Gastroesophageal sphincter (tissue), 4 donors: ENCODE measurements at regions not wholly inside any gene's neighbourhood (a gene's known extent, or its start where the extent isn't known, plus 50 kb on each side); places are given as distances from the start of the nearest gene placed in this dataset.

Experiments used
- ATAC-seq: fragments of 150-250 bp; one replicate; pipeline ENCODE4 v1.9.1; 2016; ENCODE audit warnings: mild to moderate bottlenecking, moderate library complexity
- H3K27ac ChIP-seq, 4 donors: fragments of 200-600 bp; sonication (generic) in 3 of 4; 1 replicate in 3 of 4; 2 replicates in 1 of 4; pipeline ENCODE4 v1.5.1; 2016 to 2019
- H3K27me3 ChIP-seq: fragments of 200-600 bp; sonication (generic); one replicate; pipeline ENCODE4 v1.5.1; 2019
- H3K36me3 ChIP-seq, 2 donors: fragments of 200-600 bp; sonication (generic); one replicate each; pipeline ENCODE4 v1.5.1; 2019; ENCODE audit warnings: control low read depth in 1 of 2
- H3K4me1 ChIP-seq, 3 donors: fragments of 200-600 bp; sonication (generic); 1 replicate in 2 of 3; 2 replicates in 1 of 3; pipeline ENCODE4 v1.5.1; 2016 to 2019; ENCODE audit warnings: control low read depth in 2 of 3
- H3K4me3 ChIP-seq, 2 donors: fragments of 200-600 bp; sonication (generic); one replicate each; pipeline ENCODE4 v1.5.1; 2019; ENCODE audit warnings: mild to moderate bottlenecking in 1 of 2, moderate library complexity in 1 of 2
- H3K9me3 ChIP-seq, 3 donors: fragments of 200-600 bp; sonication (generic); one replicate each; pipeline ENCODE4 v1.5.1; 2017 to 2019; ENCODE audit warnings: control low read depth in 2 of 3
- CTCF ChIP-seq, 4 experiments: fragments of 200-600 bp in 2 of 4; fragments of 450-650 bp in 2 of 4; sonication (generic) in 1 of 4; IDR thresholded peaks; one replicate each; pipeline ENCODE4 v1.5.1; 2017 to 2019; ENCODE audit warnings: antibody characterized with exemption in 4 of 4, mild to moderate bottlenecking in 2 of 4, moderate library complexity in 2 of 4
- EP300 ChIP-seq: sonication (generic); formaldehyde crosslinking; IDR thresholded peaks from one replicate; pipeline ENCODE4 v1.6.1; 2017; ENCODE audit warnings: antibody characterized with exemption, mild to moderate bottlenecking
- POLR2A ChIP-seq, 2 donors: fragments of 450-650 bp; IDR thresholded peaks; one replicate each; pipeline ENCODE4 v1.6.1; 2017; ENCODE audit warnings: antibody characterized with exemption in 2 of 2, mild to moderate bottlenecking in 2 of 2, moderate library complexity in 1 of 2
- POLR2AphosphoS5 ChIP-seq: sonication (generic); formaldehyde crosslinking; IDR thresholded peaks from one replicate; pipeline ENCODE4 v1.6.1; 2017; ENCODE audit warnings: antibody characterized with exemption
- WGBS, 2 donors: methylation state at CpG; one replicate each; pipeline ENCODE4 v1.1.5; 2018; ENCODE audit warnings: low coverage in 1 of 2; 5-methylcytosine and 5-hydroxymethylcytosine counted together

- WGBS, 2 donors = 60 to 89% methylated on average over 3 to 5 of the region's 5 CpGs
- no peak for ATAC-seq
- Histone ChIP-seq H3K36me3 (no peaks in the 10 kb centered on the region), H3K27me3 (no peaks in the 10 kb centered on the region), H3K4me1 (no peaks in the 10 kb centered on the region), H3K27ac (no peak overlapping the region), H3K4me3 (no peak overlapping the region), H3K9me3 (no peaks in the 10 kb centered on the region)
- TF ChIP-seq CTCF (IDR thresholded peaks at IDR 0.05) = no peak
Observed at GRCh38 chr13:47508527-47509228, 492.4 kb downstream of the SUCLA2 start.

DNA sequence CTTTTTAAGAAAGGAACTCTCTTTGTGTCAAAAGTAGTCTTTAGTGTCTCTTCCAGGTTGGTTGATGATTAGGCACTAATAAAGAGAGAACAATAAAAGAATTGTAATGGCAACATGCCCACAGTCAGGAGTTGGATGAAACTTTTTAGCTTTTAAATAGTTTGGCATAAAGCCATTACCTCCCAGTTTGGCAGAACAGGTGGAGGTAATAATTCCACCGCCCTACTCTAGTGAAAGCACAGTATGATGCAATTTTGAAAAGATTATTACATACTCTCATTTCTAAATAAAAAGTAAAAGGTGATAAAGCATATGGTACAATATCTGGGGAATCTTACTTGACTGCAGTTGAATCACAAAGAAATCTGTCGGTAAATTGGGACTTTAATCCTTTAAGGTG is 497.6 kb downstream of the SUCLA2 start:
- Histone ChIP-seq H3K9me3 (no peaks in the 10 kb centered on the region), H3K36me3 (no peaks in the 10 kb centered on the region), H3K27me3 (no peaks in the 10 kb centered on the region), H3K4me3 (no peak overlapping the region), H3K4me1 (no peaks in the 10 kb centered on the region), H3K27ac (no peak overlapping the region)
- no peak for ATAC-seq
- TF ChIP-seq POLR2A (IDR thresholded peaks at IDR 0.05) (no peak), POLR2AphosphoS5 (no peak), EP300 (no peak), CTCF (IDR thresholded peaks at IDR 0.05) (no peak)
- WGBS, 2 donors = 77 to 82% methylated on average over 2 of the region's 2 CpGs

DNA sequence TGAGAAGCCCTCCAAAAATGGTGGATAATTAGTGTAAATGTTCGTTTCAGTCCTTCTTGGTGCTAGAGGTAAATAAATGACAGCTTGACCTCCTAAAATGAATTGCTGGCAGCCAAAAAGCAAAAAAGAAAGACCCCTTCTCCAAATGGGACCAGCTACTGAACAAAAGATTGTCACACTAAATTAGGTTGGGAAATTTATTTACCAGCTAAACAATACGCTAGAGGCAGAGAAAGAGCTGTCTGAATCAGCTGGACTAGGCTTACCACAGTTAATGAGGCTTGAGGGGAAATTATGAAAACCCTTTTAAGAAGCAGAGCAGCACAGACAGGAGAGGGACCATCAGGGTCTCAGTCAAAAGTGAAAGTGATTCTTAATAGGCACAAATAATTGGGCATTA is 498.9 kb downstream of the SUCLA2 start:
- no peaks in the 10 kb centered on the region for H3K27me3 ChIP-seq
- WGBS, 2 donors = 80 to 86% methylated on average over 2 of the region's 2 CpGs
- H3K4me1 ChIP-seq = no peaks in the 10 kb centered on the region
- TF ChIP-seq POLR2A (IDR thresholded peaks at IDR 0.05) = no peak
- no peak for TF ChIP-seq CTCF (IDR thresholded peaks at IDR 0.05)
- ATAC-seq = no peak
- no peaks in the 10 kb centered on the region for H3K9me3 ChIP-seq
- H3K36me3 ChIP-seq = no peaks in the 10 kb centered on the region
- no peak overlapping the region for H3K4me3 ChIP-seq
- no peak overlapping the region for H3K27ac ChIP-seq

DNA sequence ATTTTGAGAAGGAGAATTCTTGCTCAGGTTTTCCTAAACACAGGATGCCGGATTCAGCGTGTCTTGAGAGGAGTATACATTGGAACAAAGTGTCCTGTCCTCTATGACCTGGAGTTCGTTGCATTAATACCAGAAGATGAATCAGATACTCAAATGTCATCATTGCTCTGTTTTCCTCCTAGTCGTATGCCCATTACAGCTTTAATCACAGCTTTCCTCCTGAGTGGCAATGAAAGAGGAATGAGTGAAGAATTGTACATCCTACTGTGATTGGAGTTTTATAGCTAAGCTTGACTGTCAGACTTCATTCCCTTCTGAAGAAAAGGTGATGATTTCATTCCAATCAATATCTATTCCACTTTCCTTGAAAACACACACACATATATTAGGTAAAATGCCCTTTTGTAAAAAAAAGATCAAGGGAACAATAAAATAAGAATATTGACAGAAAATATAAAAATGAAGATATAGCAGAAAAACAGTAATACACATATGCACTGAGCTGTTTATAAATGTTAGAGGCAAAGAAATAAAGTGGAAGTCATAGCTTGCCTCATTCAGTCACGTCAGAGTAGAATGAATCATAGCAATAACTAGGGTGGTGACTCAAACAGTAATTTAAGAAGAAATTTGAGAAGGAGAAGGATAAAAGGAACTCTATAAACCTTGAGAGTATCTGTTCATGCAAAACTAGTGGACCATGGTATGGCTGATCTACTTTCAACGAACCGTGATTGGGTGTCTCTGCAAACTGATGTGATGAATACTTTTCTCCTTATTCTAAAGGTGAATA is 501.5 kb downstream of the SUCLA2 start:
- Histone ChIP-seq H3K27ac (no peak overlapping the region), H3K36me3 (no peaks in the 10 kb centered on the region), H3K4me3 (no peak overlapping the region), H3K9me3 (no peaks in the 10 kb centered on the region), H3K27me3 (no peaks in the 10 kb centered on the region), H3K4me1 (no peaks in the 10 kb centered on the region)
- no peak for TF ChIP-seq EP300
- no peak for TF ChIP-seq POLR2A (IDR thresholded peaks at IDR 0.05)
- TF ChIP-seq POLR2AphosphoS5 = no peak
- no peak for TF ChIP-seq CTCF (IDR thresholded peaks at IDR 0.05)
- WGBS, 2 donors = 54 to 75% methylated on average over 5 to 7 of the region's 7 CpGs
- peak; percentile 53 for ATAC-seq

DNA sequence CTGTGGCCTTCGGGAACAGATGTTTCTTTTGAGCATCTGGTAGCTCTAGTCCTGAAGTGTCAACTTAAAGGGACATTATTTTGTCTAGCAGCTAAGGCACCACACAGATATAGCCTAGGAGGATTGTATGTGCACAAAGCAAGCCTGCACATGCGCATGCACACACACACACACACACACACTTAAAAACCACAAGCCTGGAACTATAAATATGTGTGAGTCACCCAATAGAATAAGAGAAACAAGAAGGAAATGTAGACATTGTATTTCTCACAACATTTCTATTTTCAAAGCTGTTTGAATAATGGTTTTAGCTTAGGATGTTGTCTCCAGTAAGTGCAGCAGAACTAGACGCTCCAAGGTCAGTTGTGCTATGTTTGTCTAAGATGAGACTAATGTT is 516.5 kb downstream of the SUCLA2 start:
- ATAC-seq = no peak
- no peak overlapping the region for H3K27ac ChIP-seq
- H3K9me3 ChIP-seq = no peaks in the 10 kb centered on the region
- WGBS, 2 donors = 46 to 56% methylated on average over 3 of the region's 3 CpGs
- TF ChIP-seq EP300 = no peak
- TF ChIP-seq CTCF (IDR thresholded peaks at IDR 0.05) = no peak
- no peak for TF ChIP-seq POLR2AphosphoS5
- TF ChIP-seq POLR2A (IDR thresholded peaks at IDR 0.05) = no peak
- no peak overlapping the region for H3K4me3 ChIP-seq
- H3K36me3 ChIP-seq = no peaks in the 10 kb centered on the region
- no peaks in the 10 kb centered on the region for H3K27me3 ChIP-seq
- no peaks in the 10 kb centered on the region for H3K4me1 ChIP-seq
